ENCODE measurements at regions not wholly inside any gene's neighbourhood (a gene's known extent, or its start where the extent isn't known, plus 50 kb on each side); places are given as distances from the start of the nearest gene placed in this dataset.

- TF ChIP-seq CTCF (IDR thresholded peaks at IDR 0.05; ENCODE audit: low read depth, low read length), result no peak
- TF ChIP-seq POLR2A (IDR thresholded peaks at IDR 0.05; ENCODE audit: extremely low read depth, insufficient read length), result no peak
- no peak for TF ChIP-seq MAX (IDR thresholded peaks at IDR 0.05; ENCODE audit: low read depth, low read length)
These were observed 73.3 kb upstream of the TLR3 start for GRCh38 chr4:185995665-185996064.

All from NB4 (cell line).